ENCODE measurements at regions not wholly inside any gene's neighbourhood (a gene's known extent, or its start where the extent isn't known, plus 50 kb on each side); places are given as distances from the start of the nearest gene placed in this dataset.

DNA sequence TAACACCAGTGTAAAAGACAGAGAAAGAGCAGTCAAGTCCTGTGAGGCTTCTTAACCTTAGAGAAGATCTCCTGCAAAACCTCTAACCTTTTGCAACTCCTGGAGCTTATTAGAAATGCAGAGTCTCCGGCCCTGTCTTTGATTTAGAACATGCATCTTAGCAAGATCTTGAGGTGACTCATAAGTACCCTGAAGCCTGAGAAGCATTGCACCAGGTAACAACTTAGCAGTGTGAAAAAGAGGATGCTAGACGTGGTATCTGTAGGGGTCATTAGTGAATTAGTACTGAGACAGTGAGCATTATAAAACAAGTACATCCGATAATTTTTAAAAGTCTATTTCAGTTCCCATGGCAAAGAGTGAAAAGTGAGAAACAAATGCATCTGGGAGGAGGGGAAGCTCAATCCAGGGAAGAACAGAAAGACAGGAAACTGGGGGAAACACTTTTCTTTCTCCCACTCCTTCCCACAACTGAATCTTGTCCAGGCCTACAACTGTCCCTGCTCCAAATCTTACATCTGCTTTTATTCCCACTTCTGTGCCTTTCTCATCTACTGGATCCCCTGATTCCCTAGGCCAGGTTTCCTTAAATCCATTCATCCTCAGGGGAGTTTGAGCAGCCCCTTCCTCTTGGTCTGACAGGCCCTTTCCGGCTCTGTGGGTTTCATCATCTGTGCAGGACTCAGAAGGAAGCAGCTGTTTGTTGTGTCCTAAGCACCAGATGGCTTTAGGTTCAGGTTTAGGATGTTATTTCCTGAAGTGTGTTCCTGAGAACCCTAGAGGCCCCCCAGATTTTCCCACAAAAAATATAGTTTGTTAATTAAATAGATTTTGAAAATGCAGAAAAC is 128.1 kb upstream of the IL12A start:
- Histone ChIP-seq H3K4me1 (ENCODE audit: control insufficient read depth in 5 of 5, insufficient read depth in 5 of 5, low read length in 5 of 5) (peaks cover 3 to 53% (median 12%) of the 10 kb centered on the region in 5 donors), H3K27me3 (ENCODE audit: control insufficient read depth in 3 of 3, insufficient read depth in 3 of 3, low read length in 2 of 3) (peaks cover 0 to 43% (median 40%) of the 10 kb centered on the region in 3 donors), H3K9ac (ENCODE audit: insufficient read depth in 1 of 2, low read length in 2 of 2) (no peak overlapping the region), H3K9me3 (ENCODE audit: control insufficient read depth in 4 of 4, insufficient read depth in 3 of 4, low read length in 3 of 4) (no peaks in the 10 kb centered on the region), H3K27ac (ENCODE audit: low read depth in 1 of 2, low read length in 1 of 2) (peak overlapping the region; percentile 30 to 83), H3K4me3 (no peak overlapping the region), H3K36me3 (ENCODE audit: control insufficient read depth in 4 of 4, insufficient read depth in 4 of 4, low read length in 4 of 4) (no peaks in the 10 kb centered on the region)
- WGBS, 2 donors, result 37 to 55% methylated on average over 4 of the region's 4 CpGs
- peak in 1 of 3 donors; percentile 50 for DNase-seq
- TF ChIP-seq, protein P1, sequence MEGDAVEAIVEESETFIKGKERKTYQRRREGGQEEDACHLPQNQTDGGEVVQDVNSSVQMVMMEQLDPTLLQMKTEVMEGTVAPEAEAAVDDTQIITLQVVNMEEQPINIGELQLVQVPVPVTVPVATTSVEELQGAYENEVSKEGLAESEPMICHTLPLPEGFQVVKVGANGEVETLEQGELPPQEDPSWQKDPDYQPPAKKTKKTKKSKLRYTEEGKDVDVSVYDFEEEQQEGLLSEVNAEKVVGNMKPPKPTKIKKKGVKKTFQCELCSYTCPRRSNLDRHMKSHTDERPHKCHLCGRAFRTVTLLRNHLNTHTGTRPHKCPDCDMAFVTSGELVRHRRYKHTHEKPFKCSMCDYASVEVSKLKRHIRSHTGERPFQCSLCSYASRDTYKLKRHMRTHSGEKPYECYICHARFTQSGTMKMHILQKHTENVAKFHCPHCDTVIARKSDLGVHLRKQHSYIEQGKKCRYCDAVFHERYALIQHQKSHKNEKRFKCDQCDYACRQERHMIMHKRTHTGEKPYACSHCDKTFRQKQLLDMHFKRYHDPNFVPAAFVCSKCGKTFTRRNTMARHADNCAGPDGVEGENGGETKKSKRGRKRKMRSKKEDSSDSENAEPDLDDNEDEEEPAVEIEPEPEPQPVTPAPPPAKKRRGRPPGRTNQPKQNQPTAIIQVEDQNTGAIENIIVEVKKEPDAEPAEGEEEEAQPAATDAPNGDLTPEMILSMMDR (IDR thresholded peaks at IDR 0.05; ENCODE audit: control extremely low read depth, extremely low read depth), result no peak
- no peak for ATAC-seq (ENCODE audit: insufficient read depth, low FRiP score)

DNA sequence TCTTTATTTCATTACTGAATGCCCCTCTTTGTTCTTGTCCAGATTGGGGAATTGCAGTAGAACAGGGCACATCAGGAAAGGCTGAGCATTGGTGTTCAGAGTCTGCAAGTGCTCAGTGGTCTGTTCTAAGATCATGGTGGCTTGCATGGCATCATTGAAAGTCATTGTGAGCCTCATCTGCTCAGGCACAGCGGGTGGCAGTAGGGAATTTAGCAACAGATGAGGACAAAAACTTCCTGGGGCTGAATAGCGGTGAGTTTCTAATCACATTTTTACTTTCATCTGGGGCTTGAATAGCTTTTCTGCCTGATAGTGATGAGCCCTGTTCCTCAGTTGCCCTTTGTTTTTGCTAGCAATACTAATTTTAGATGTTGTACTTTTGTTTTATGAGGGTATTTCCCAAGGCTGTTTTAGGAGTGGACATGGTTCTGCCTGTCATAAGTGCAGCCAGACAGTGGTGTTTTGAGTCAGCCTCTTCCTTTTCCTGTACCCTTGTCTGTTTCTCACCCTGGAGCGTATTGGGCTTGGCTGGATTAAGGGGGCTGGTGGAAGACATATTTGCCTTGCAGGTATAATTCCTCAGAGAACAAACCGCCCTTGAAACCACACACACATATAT is 127.2 kb upstream of the IL12A start:
- no peak for ATAC-seq (ENCODE audit: insufficient read depth, low FRiP score)
- no peak overlapping the region for H3K9ac ChIP-seq (ENCODE audit: insufficient read depth in 1 of 2, low read length in 2 of 2)
- H3K9me3 ChIP-seq (ENCODE audit: control insufficient read depth in 4 of 4, insufficient read depth in 3 of 4, low read length in 3 of 4), result no peaks in the 10 kb centered on the region
- peak overlapping the region; percentile 30 to 83 for H3K27ac ChIP-seq (ENCODE audit: low read depth in 1 of 2, low read length in 1 of 2)
- WGBS, 2 donors, result 42 to 59% methylated on average over 4 of the region's 4 CpGs
- H3K4me1 ChIP-seq (ENCODE audit: control insufficient read depth in 5 of 5, insufficient read depth in 5 of 5, low read length in 5 of 5), result peaks cover 5 to 57% (median 16%) of the 10 kb centered on the region in 5 donors
- DNase-seq, result no peak
- H3K27me3 ChIP-seq (ENCODE audit: control insufficient read depth in 3 of 3, insufficient read depth in 3 of 3, low read length in 2 of 3), result peaks cover 0 to 33% (median 32%) of the 10 kb centered on the region in 3 donors
- no peak overlapping the region for H3K4me3 ChIP-seq
- no peaks in the 10 kb centered on the region for H3K36me3 ChIP-seq (ENCODE audit: control insufficient read depth in 4 of 4, insufficient read depth in 4 of 4, low read length in 4 of 4)
- TF ChIP-seq, protein P1 (IDR thresholded peaks at IDR 0.05; ENCODE audit: control extremely low read depth, extremely low read depth), result no peak

DNA sequence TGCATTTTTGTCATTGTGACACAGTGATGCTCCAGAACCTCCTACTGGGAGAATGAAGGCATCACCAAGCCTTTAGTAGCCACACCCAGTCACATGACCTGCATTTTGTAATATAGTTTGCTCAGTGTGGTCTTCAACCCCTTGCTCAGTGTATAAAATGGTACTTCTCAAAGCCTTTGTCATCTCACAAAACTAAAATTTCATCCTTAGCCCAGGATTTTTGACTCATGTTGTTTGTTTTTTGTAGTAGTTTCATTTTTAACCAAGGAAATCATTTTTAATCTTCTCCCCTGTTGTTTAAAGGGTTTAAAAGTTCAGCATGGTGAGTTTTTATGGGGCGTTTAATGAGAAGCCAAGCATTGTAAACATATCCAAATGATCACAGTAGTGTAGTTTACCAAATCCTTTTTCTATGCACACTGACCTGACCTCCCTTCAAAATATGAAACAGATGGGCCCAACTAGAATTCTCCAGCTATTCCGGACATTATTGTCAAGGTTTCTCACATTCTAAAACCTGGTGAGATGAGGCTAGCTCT is 123.5 kb upstream of the IL12A start:
- ATAC-seq (ENCODE audit: insufficient read depth, low FRiP score) (no peak), DNase-seq (no peak)
- Histone ChIP-seq H3K27ac (ENCODE audit: low read depth in 1 of 2, low read length in 1 of 2) (peak overlapping the region; percentile 21 to 68), H3K9ac (ENCODE audit: insufficient read depth in 1 of 2, low read length in 2 of 2) (no peak overlapping the region), H3K9me3 (ENCODE audit: control insufficient read depth in 4 of 4, insufficient read depth in 3 of 4, low read length in 3 of 4) (no peaks in the 10 kb centered on the region), H3K4me1 (ENCODE audit: control insufficient read depth in 5 of 5, insufficient read depth in 5 of 5, low read length in 5 of 5) (peaks cover 4 to 43% (median 6%) of the 10 kb centered on the region in 5 donors), H3K4me3 (no peak overlapping the region), H3K27me3 (ENCODE audit: control insufficient read depth in 3 of 3, insufficient read depth in 3 of 3, low read length in 2 of 3) (peaks cover 0 to 19% (median 10%) of the 10 kb centered on the region in 3 donors), H3K36me3 (ENCODE audit: control insufficient read depth in 4 of 4, insufficient read depth in 4 of 4, low read length in 4 of 4) (peaks cover 0 to 4% (median 0%) of the 10 kb centered on the region in 4 donors)
- TF ChIP-seq, protein P1 (IDR thresholded peaks at IDR 0.05; ENCODE audit: control extremely low read depth, extremely low read depth), result no peak
- WGBS, 2 donors, result 72 to 89% methylated on average over 2 of the region's 2 CpGs
